Right lobe of liver (tissue), 6 donors: ENCODE measurements at regions not wholly inside any gene's neighbourhood (a gene's known extent, or its start where the extent isn't known, plus 50 kb on each side); places are given as distances from the start of the nearest gene placed in this dataset.
"Not testable (repeated sequence)": the region's sequence is repeated elsewhere in the genome, so short reads cannot be mapped to it uniquely, and the experiment has no call there.

Source experiments
- ATAC-seq, 4 donors: fragments of 200-7000 bp; cut with Tn5 transposase; one replicate each; pipeline ENCODE4 v1.9.1; 2020; ENCODE audit warnings: mild to moderate bottlenecking in 4 of 4, moderate library complexity in 4 of 4
- DNase-seq, 3 donors: peaks; one replicate each; pipeline ENCODE4 v3.0.0-alpha.2; 2020
- H3K27ac ChIP-seq, 3 donors: fragments of 200-600 bp; one replicate each; pipeline ENCODE4 v1.8.0; 2022
- H3K27me3 ChIP-seq, 2 donors: fragments of 200-600 bp; one replicate each; pipeline ENCODE4 v1.8.0; 2022
- H3K36me3 ChIP-seq, 4 donors: fragments of 200-600 bp; sonication (generic) in 1 of 4; one replicate each; pipeline versions ENCODE4 v1.5.1 to v1.8.0; 2017 to 2022; ENCODE audit warnings: control low read depth in 1 of 4
- H3K4me1 ChIP-seq, 4 donors: fragments of 200-600 bp; sonication (generic) in 1 of 4; one replicate each; pipeline versions ENCODE4 v1.5.1 to v1.8.0; 2017 to 2022; ENCODE audit warnings: control low read depth in 1 of 4
- H3K4me3 ChIP-seq, 3 donors: fragments of 200-600 bp; one replicate each; pipeline ENCODE4 v1.8.0; 2022
- H3K9me3 ChIP-seq, 4 donors: fragments of 200-600 bp; sonication (generic) in 1 of 4; one replicate each; pipeline versions ENCODE4 v1.5.1 to v1.8.0; 2017 to 2022; ENCODE audit warnings: control low read depth in 1 of 4
- CTCF ChIP-seq, 4 donors: fragments of 200-600 bp in 3 of 4; fragments of 450-650 bp in 1 of 4; IDR thresholded peaks; one replicate each; pipeline versions ENCODE4 v1.5.1 to v1.8.0; 2016 to 2022; ENCODE audit warnings: antibody characterized with exemption in 4 of 4, mild to moderate bottlenecking in 2 of 4
- POLR2A ChIP-seq: fragments of 450-650 bp; IDR thresholded peaks from one replicate; pipeline ENCODE4 v1.6.1; 2017; ENCODE audit warnings: antibody characterized with exemption, mild to moderate bottlenecking
- WGBS: methylation state at CpG from one replicate; pipeline ENCODE4 v1.1.6; 2018; ENCODE audit warnings: low coverage, low lambda C conversion rate; ENCODE audit not compliant: insufficient coverage; ENCODE audit errors: missing lambda C conversion rate; 5-methylcytosine and 5-hydroxymethylcytosine counted together
- intact Hi-C, 2 donors: fragments of 100-400 bp; cut with DNase I; formaldehyde crosslinking; loops; one replicate each; pipeline versions ENCODE4 v1.11.2 to v1.14.1; 2022
- donor health status: DM: no; HTN: yes; CAD: no.
- donor health status: DM: no; HTN: no; CAD: no.
- donor health status: DM: no; HTN: no; CAD: no.
- donor health status: DM: no; HTN: yes; CAD: no.
- donor health status: DM: no; HTN: yes; CAD: no.

GRCh38 chr3:22401499-22401898, 650.5 kb upstream of the ZNF385D start:
- no peak overlapping the region for H3K27ac ChIP-seq
- DNase-seq = no peak
- H3K27me3 ChIP-seq = no peaks in the 10 kb centered on the region
- no peak for TF ChIP-seq POLR2A
- TF ChIP-seq CTCF (IDR thresholded peaks at IDR 0.05) = no peak
- no peaks in the 10 kb centered on the region for H3K36me3 ChIP-seq
- no peaks in the 10 kb centered on the region for H3K9me3 ChIP-seq
- no peak overlapping the region for H3K4me3 ChIP-seq
- no peak for ATAC-seq
- no peaks in the 10 kb centered on the region for H3K4me1 ChIP-seq
- intact Hi-C loops = no loop called here

- H3K27me3 ChIP-seq = no peaks in the 10 kb centered on the region
- no peak overlapping the region for H3K27ac ChIP-seq
- 22% methylated on average over 1 of the region's 3 CpGs for WGBS
- no peak for ATAC-seq
- intact Hi-C loops = no loop called here
- no peaks in the 10 kb centered on the region for H3K9me3 ChIP-seq
- H3K4me1 ChIP-seq = no peaks in the 10 kb centered on the region
- no peak for TF ChIP-seq CTCF (IDR thresholded peaks at IDR 0.05)
- TF ChIP-seq POLR2A = no peak
- H3K4me3 ChIP-seq = no peak overlapping the region
- no peaks in the 10 kb centered on the region for H3K36me3 ChIP-seq
- DNase-seq = no peak
These were observed 663.2 kb upstream of the ZNF385D start for GRCh38 chr3:22414239-22414638.

GRCh38 chr3:22416838-22417446, 665.9 kb upstream of the ZNF385D start:
- intact Hi-C loops, H3K27ac ChIP-seq, ATAC-seq, H3K9me3 ChIP-seq, H3K4me1 ChIP-seq, H3K27me3 ChIP-seq, H3K4me3 ChIP-seq, H3K36me3 ChIP-seq: not testable (repeated sequence)
- DNase-seq = peak in 1 of 3 donors; percentile 37
- WGBS = 64% methylated on average over 2 of the region's 19 CpGs

GRCh38 chr3:22419261-22419660, 668.3 kb upstream of the ZNF385D start:
- Histone ChIP-seq H3K4me3 (no peak overlapping the region), H3K27ac (no peak overlapping the region), H3K4me1 (no peaks in the 10 kb centered on the region), H3K36me3 (no peaks in the 10 kb centered on the region), H3K9me3 (no peaks in the 10 kb centered on the region), H3K27me3 (no peaks in the 10 kb centered on the region)
- DNase-seq (no peak), ATAC-seq (no peak)
- TF ChIP-seq CTCF (IDR thresholded peaks at IDR 0.05) (no peak), POLR2A (no peak)
- intact Hi-C loops = no loop called here

GRCh38 chr3:22421589-22421988, 670.6 kb upstream of the ZNF385D start:
- TF ChIP-seq CTCF (IDR thresholded peaks at IDR 0.05) = no peak
- TF ChIP-seq POLR2A = no peak
- no peak for ATAC-seq
- DNase-seq = no peak
- H3K27me3 ChIP-seq = no peaks in the 10 kb centered on the region
- no peaks in the 10 kb centered on the region for H3K4me1 ChIP-seq
- intact Hi-C loops = no loop called here
- no peak overlapping the region for H3K4me3 ChIP-seq
- no peaks in the 10 kb centered on the region for H3K36me3 ChIP-seq
- no peak overlapping the region for H3K27ac ChIP-seq
- H3K9me3 ChIP-seq = no peaks in the 10 kb centered on the region
- WGBS = 50% methylated on average over 4 of the region's 4 CpGs
